ENCODE measurements at regions not wholly inside any gene's neighbourhood (a gene's known extent, or its start where the extent isn't known, plus 50 kb on each side); places are given as distances from the start of the nearest gene placed in this dataset.

GRCh38 chr2:104361414-104361813 is 492.5 kb upstream of the POU3F3 start:
- TF ChIP-seq CTCF (IDR thresholded peaks at IDR 0.05) (no peak), POLR2A (IDR thresholded peaks at IDR 0.05) (no peak), POLR2AphosphoS5 (IDR thresholded peaks at IDR 0.05) (no peak), EP300 (IDR thresholded peaks at IDR 0.05) (no peak)

Data from upper lobe of left lung (tissue), 4 donors.